T-cell (primary cell): ENCODE measurements at regions not wholly inside any gene's neighbourhood (a gene's known extent, or its start where the extent isn't known, plus 50 kb on each side); places are given as distances from the start of the nearest gene placed in this dataset.

Source experiments
- ATAC-seq, 4 experiments: fragments of 200-7000 bp in 3 of 4; fragments of 150-1000 bp in 1 of 4; cut with Tn5 transposase; replicated peaks in 1 of 4; 1 replicate in 3 of 4; 2 replicates in 1 of 4; pipeline ENCODE4 v1.10.0; 2021; ENCODE audit warnings: moderate library complexity in 3 of 4, mild to moderate bottlenecking in 2 of 4, moderate number of reproducible peaks in 1 of 4
- CTCF ChIA-PET, 2 donors: fragments of 300-600 bp; sonication (Branson Sonifier 250); formaldehyde crosslinking; loops; one replicate each; lab custom pipeline; 2022; ENCODE audit warnings: antibody characterized with exemption in 2 of 2; lab: Charles Lee
- POLR2A ChIA-PET, 2 donors: fragments of 300-600 bp; sonication (Branson Sonifier 250); formaldehyde crosslinking; loops; one replicate each; lab custom pipeline; 2022; ENCODE audit warnings: antibody characterized with exemption in 2 of 2; lab: Charles Lee
- DNase-seq, 35 experiments: peaks; one replicate each; pipeline versions ENCODE4 v3.0.0 to v3.0.0-alpha.2; 2013 to 2023
- H3K27ac ChIP-seq: one replicate; pipeline ENCODE4 v1.5.1; 2013; ENCODE audit warnings: low read length
- H3K27me3 ChIP-seq, 2 experiments: replicated peaks in 1 of 2; 1 replicate in 1 of 2; 2 replicates in 1 of 2; pipeline versions ENCODE4 v1.6.1 to v1.7.0; 2013; ENCODE audit warnings: low read length in 1 of 2, mixed read lengths in 1 of 2; ENCODE audit not compliant: control insufficient read depth in 2 of 2, insufficient read depth in 2 of 2; ENCODE audit errors: extremely low read depth in 1 of 2
- H3K36me3 ChIP-seq, 2 donors: 1 replicate in 1 of 2; 2 replicates in 1 of 2; pipeline versions ENCODE4 v1.6.1 to v1.7.0; 2013; ENCODE audit warnings: low read length in 1 of 2; ENCODE audit not compliant: control insufficient read depth in 2 of 2, insufficient read depth in 1 of 2; ENCODE audit errors: extremely low read depth in 1 of 2
- H3K4me1 ChIP-seq, 2 experiments: 1 replicate in 1 of 2; 2 replicates in 1 of 2; pipeline versions ENCODE4 v1.6.1 to v1.7.0; 2013; ENCODE audit warnings: low read length in 2 of 2, mixed read lengths in 1 of 2; ENCODE audit not compliant: insufficient read depth in 2 of 2, control insufficient read depth in 1 of 2; ENCODE audit errors: extremely low read depth in 1 of 2
- H3K4me3 ChIP-seq, 2 donors: 1 replicate in 1 of 2; 2 replicates in 1 of 2; pipeline versions ENCODE4 v1.5.1 to v1.7.0; 2013; ENCODE audit warnings: mild to moderate bottlenecking in 2 of 2, low read length in 1 of 2, moderate library complexity in 1 of 2; ENCODE audit not compliant: control insufficient read depth in 1 of 2; ENCODE audit errors: extremely low read depth in 1 of 2
- H3K9me3 ChIP-seq: 2 replicates; pipeline ENCODE4 v1.7.0; 2013
- H3K27ac Mint-ChIP-seq, 2 donors: one replicate each; pipeline ENCODE4 v1.8.0; 2020 to 2021; ENCODE audit warnings: mild to moderate bottlenecking in 2 of 2, mixed read lengths in 2 of 2
- H3K27me3 Mint-ChIP-seq, 2 donors: one replicate each; pipeline ENCODE4 v1.8.0; 2021 to 2022; ENCODE audit warnings: mixed read lengths in 2 of 2
- H3K36me3 Mint-ChIP-seq: one replicate; pipeline ENCODE4 v1.8.0; 2021; ENCODE audit warnings: mixed read lengths
- H3K4me1 Mint-ChIP-seq, 3 donors: one replicate each; pipeline ENCODE4 v1.8.0; 2020 to 2022; ENCODE audit warnings: mixed read lengths in 3 of 3, mild to moderate bottlenecking in 1 of 3
- H3K4me3 Mint-ChIP-seq, 3 donors: one replicate each; pipeline ENCODE4 v1.8.0; 2020 to 2022; ENCODE audit warnings: mild to moderate bottlenecking in 3 of 3, mixed read lengths in 3 of 3, moderate library complexity in 3 of 3
- H3K9me3 Mint-ChIP-seq, 3 donors: one replicate each; pipeline ENCODE4 v1.8.0; 2020 to 2022; ENCODE audit warnings: mixed read lengths in 3 of 3
- WGBS: methylation state at CpG from one replicate; pipeline ENCODE4 v1.1.5; 2013; ENCODE audit warnings: missing lambda C conversion rate; ENCODE audit not compliant: insufficient coverage; 5-methylcytosine and 5-hydroxymethylcytosine counted together

- ChIA-PET CTCF (no interaction called here), POLR2A (no interaction called here)
- no peak overlapping the region for H3K27ac ChIP-seq
- H3K9me3 Mint-ChIP-seq, result no peaks in the 10 kb centered on the region
- WGBS, result 7% methylated on average over 10 of the region's 16 CpGs
- H3K9me3 ChIP-seq, result no peaks in the 10 kb centered on the region
- H3K27me3 Mint-ChIP-seq, result no peaks in the 10 kb centered on the region
- no peaks in the 10 kb centered on the region for H3K36me3 Mint-ChIP-seq
- ATAC-seq (no peak), DNase-seq (no peak)
- H3K27me3 ChIP-seq, result peaks cover 0 to 2% of the 10 kb centered on the region in 2 experiments
- no peaks in the 10 kb centered on the region for H3K36me3 ChIP-seq
- H3K4me1 ChIP-seq, result no peaks in the 10 kb centered on the region
- no peaks in the 10 kb centered on the region for H3K4me1 Mint-ChIP-seq
- no peak overlapping the region for H3K4me3 Mint-ChIP-seq
- no peak overlapping the region for H3K27ac Mint-ChIP-seq
- no peak overlapping the region for H3K4me3 ChIP-seq
These were observed 154.4 kb downstream of the TUSC7 start for GRCh38 chr3:116863822-116864589.

GRCh38 chr3:116864590-116864927 lies 155.0 kb downstream of the TUSC7 start:
- ChIA-PET CTCF (no interaction called here), POLR2A (no interaction called here)
- Mint-ChIP-seq H3K27ac (no peak overlapping the region), H3K4me1 (no peaks in the 10 kb centered on the region), H3K4me3 (no peak overlapping the region), H3K27me3 (no peaks in the 10 kb centered on the region), H3K9me3 (no peaks in the 10 kb centered on the region), H3K36me3 (no peaks in the 10 kb centered on the region)
- Histone ChIP-seq H3K36me3 (no peaks in the 10 kb centered on the region), H3K9me3 (no peaks in the 10 kb centered on the region), H3K27me3 (peaks cover 0 to 2% of the 10 kb centered on the region in 2 experiments), H3K27ac (no peak overlapping the region), H3K4me3 (no peak overlapping the region), H3K4me1 (no peaks in the 10 kb centered on the region)
- DNase-seq (no peak), ATAC-seq (no peak)
- 40% methylated on average over 1 of the region's 7 CpGs for WGBS

DNA sequence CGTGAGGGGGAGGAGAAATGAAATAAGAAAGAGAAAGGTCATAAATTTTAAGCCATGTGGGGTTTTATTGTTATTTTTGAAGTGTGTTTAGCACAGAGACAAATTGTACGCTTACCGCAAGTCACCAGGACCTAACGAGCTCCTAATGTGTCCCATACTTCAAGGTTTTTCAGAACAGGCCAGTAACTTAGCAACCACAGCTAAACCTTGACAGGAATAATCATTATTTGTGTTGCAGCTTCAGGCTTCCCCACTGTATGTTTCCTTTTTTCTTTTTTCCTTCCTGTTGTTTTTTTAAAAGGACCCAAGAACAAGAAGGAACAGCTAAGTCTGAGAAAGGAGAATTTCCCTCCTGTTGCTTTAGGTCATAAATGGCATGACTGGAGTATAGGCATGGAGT lies 160.8 kb downstream of the TUSC7 start:
- H3K9me3 Mint-ChIP-seq, result peaks cover 0 to 4% (median 0%) of the 10 kb centered on the region in 3 donors
- ChIA-PET POLR2A (no interaction called here), CTCF (no interaction called here)
- no peak overlapping the region for H3K27ac Mint-ChIP-seq
- no peaks in the 10 kb centered on the region for H3K27me3 Mint-ChIP-seq
- Histone ChIP-seq H3K27ac (no peak overlapping the region), H3K9me3 (no peaks in the 10 kb centered on the region), H3K4me3 (no peak overlapping the region), H3K36me3 (no peaks in the 10 kb centered on the region), H3K27me3 (no peaks in the 10 kb centered on the region), H3K4me1 (no peaks in the 10 kb centered on the region)
- DNase-seq (no peak), ATAC-seq (no peak)
- H3K4me3 Mint-ChIP-seq, result no peak overlapping the region
- H3K4me1 Mint-ChIP-seq, result no peaks in the 10 kb centered on the region
- no CpG with 5 or more reads among the region's 4 CpGs for WGBS
- H3K36me3 Mint-ChIP-seq, result no peaks in the 10 kb centered on the region

GRCh38 chr3:116871905-116872304 lies 162.3 kb downstream of the TUSC7 start:
- ChIA-PET POLR2A (no interaction called here), CTCF (no interaction called here)
- DNase-seq, result no peak

GRCh38 chr3:116872688-116873087 lies 163.1 kb downstream of the TUSC7 start:
- Histone ChIP-seq H3K36me3 (no peaks in the 10 kb centered on the region), H3K4me1 (no peaks in the 10 kb centered on the region), H3K4me3 (no peak overlapping the region), H3K27ac (no peak overlapping the region), H3K9me3 (no peaks in the 10 kb centered on the region), H3K27me3 (no peaks in the 10 kb centered on the region)
- DNase-seq (no peak), ATAC-seq (no peak)
- H3K36me3 Mint-ChIP-seq, result no peaks in the 10 kb centered on the region
- 92% methylated on average over 2 of the region's 2 CpGs for WGBS
- H3K27ac Mint-ChIP-seq, result no peak overlapping the region
- ChIA-PET CTCF (no interaction called here), POLR2A (no interaction called here)
- H3K9me3 Mint-ChIP-seq, result peaks cover 0 to 4% (median 0%) of the 10 kb centered on the region in 3 donors
- no peaks in the 10 kb centered on the region for H3K27me3 Mint-ChIP-seq
- H3K4me3 Mint-ChIP-seq, result no peak overlapping the region
- no peaks in the 10 kb centered on the region for H3K4me1 Mint-ChIP-seq

More at GRCh38 chr3:116871905-116872304, 162.3 kb downstream of the TUSC7 start:
- Mint-ChIP-seq H3K4me1 (no peaks in the 10 kb centered on the region), H3K27ac (no peak overlapping the region), H3K4me3 (no peak overlapping the region), H3K27me3 (no peaks in the 10 kb centered on the region), H3K9me3 (peaks cover 0 to 4% (median 0%) of the 10 kb centered on the region in 3 donors), H3K36me3 (no peaks in the 10 kb centered on the region)
- Histone ChIP-seq H3K9me3 (no peaks in the 10 kb centered on the region), H3K36me3 (no peaks in the 10 kb centered on the region), H3K27ac (no peak overlapping the region), H3K4me3 (no peak overlapping the region), H3K27me3 (no peaks in the 10 kb centered on the region), H3K4me1 (no peaks in the 10 kb centered on the region)
- no peak for ATAC-seq
- no CpG with 5 or more reads among the region's 1 CpG for WGBS

DNA sequence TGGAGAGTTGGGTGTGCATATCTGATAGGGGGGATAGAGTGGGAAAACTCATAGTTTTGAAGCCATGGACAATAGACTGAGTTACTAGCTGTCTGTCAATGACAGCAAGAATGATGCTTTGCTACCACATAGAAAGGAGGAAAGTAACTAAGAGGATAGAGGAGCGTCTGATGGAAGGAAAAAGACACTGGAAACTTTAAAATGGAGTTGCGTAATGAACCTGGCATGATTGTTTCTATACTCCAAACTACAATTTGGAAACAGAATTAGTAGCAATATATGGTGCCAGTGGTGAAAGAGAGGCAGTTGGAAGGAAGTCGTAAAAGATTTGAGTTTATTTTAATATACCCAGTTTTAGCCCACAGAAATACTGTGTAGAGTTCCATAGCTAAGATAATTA lies 163.6 kb downstream of the TUSC7 start:
- Mint-ChIP-seq H3K4me1 (no peaks in the 10 kb centered on the region), H3K36me3 (no peaks in the 10 kb centered on the region), H3K9me3 (peaks cover 0 to 4% (median 0%) of the 10 kb centered on the region in 3 donors), H3K27me3 (no peaks in the 10 kb centered on the region), H3K4me3 (no peak overlapping the region), H3K27ac (no peak overlapping the region)
- Histone ChIP-seq H3K36me3 (no peaks in the 10 kb centered on the region), H3K27me3 (no peaks in the 10 kb centered on the region), H3K27ac (no peak overlapping the region), H3K4me3 (no peak overlapping the region), H3K9me3 (no peaks in the 10 kb centered on the region), H3K4me1 (no peaks in the 10 kb centered on the region)
- DNase-seq, result no peak
- POLR2A ChIA-PET, result no interaction called here
- no CpG with 5 or more reads among the region's 3 CpGs for WGBS
- CTCF ChIA-PET, result no interaction called here
- no peak for ATAC-seq

- no peak overlapping the region for H3K27ac Mint-ChIP-seq
- no peaks in the 10 kb centered on the region for H3K4me1 ChIP-seq
- H3K9me3 ChIP-seq, result no peaks in the 10 kb centered on the region
- H3K4me3 ChIP-seq, result no peak overlapping the region
- H3K4me3 Mint-ChIP-seq, result no peak overlapping the region
- H3K9me3 Mint-ChIP-seq, result peaks cover 0 to 4% (median 3%) of the 10 kb centered on the region in 3 donors
- CTCF ChIA-PET, result no interaction called here
- ATAC-seq (no peak), DNase-seq (no peak)
- POLR2A ChIA-PET, result no interaction called here
- no peak overlapping the region for H3K27ac ChIP-seq
- 62% methylated on average over 3 of the region's 3 CpGs for WGBS
- H3K36me3 ChIP-seq, result no peaks in the 10 kb centered on the region
- no peaks in the 10 kb centered on the region for H3K27me3 ChIP-seq
- no peaks in the 10 kb centered on the region for H3K27me3 Mint-ChIP-seq
- no peaks in the 10 kb centered on the region for H3K4me1 Mint-ChIP-seq
- H3K36me3 Mint-ChIP-seq, result no peaks in the 10 kb centered on the region
These were observed 168.4 kb downstream of the TUSC7 start for GRCh38 chr3:116877968-116878367.
